ENCODE measurements at regions not wholly inside any gene's neighbourhood (a gene's known extent, or its start where the extent isn't known, plus 50 kb on each side); places are given as distances from the start of the nearest gene placed in this dataset.

DNA sequence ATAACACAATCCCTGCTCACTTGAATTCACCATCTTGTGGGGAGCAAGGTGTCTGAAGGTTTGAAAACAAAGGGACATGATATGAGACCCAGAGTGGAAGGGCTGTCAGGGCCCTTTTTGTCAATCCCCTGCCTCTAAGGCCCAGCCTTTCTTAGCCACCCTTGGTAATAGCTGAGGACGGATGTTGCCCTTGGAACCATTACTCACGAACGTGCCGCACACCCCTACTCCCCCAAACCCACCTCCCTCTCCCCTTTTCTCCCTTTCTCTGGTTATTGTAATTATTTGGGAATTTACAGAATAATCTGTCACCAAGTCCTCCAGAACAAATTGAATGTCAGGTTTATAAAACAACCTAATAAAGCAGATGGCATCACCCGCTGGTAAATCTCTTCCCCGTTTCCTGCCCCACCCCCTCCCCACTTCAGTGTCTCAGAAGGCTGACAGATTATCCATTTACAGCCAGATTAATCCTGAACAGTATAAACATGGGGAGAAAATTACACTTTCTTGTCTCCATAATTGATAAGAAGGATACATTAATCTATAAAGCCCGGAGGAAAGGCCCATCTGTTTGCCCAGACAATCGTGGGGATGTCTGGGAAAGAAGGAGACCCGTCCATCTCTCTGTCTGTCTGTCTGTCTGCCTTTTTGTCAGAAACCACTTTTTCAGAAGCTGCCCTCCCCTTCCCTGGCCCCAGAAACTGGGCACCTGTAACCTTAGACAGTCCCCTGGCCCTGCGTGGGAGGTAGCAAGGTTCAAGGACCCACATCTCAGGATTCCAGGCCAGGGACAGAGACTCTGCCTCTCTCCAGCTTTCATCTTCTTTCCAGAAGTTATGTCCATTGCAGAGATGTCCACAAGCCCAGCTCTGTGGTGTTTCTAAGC lies 60.6 kb upstream of the CD34 start:
- DNase-seq, result no peak

DNA sequence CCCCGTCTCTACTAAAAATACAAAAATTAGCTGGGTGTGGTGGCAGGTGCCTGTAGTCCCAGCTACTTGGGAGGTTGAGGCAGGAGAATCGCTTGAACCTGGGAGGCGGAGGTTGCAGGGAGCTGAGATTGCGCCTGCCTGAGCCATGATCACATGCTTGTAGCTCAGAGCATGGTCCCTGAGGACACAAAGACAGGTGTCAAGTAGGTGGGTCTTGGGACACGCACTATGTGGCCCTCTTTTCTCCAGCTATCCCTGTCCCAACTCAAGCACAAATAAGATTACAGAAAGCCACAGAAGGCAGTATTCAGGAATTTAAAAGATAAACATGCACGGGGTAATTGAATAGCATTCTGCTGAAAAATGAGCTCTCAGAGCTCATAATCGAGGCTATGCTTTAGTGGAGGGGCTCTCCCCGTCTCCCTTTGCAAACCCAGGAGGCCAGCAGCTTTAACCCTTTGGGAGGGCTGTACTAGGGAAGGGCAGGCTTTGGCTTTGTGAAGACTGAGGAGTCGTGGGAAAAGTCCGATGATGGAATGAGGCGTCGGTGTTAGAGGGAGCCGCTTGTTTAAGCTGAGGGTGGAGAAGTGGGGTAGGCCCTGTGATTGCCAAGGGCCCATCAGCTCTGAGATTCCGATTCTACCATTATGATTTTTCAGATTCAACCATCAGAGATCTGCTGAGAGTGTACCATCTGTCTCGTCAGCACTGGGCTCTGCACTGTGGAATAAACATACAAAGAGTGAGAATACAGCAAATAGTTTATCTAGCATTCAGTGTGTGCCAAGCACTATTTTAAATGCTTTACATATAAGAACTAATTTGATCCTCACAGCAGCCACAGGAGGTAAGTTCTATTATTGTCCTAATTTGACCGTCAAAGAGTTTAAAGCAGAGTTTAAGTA lies 59.7 kb upstream of the CD34 start:
- DNase-seq, result no peak

DNA sequence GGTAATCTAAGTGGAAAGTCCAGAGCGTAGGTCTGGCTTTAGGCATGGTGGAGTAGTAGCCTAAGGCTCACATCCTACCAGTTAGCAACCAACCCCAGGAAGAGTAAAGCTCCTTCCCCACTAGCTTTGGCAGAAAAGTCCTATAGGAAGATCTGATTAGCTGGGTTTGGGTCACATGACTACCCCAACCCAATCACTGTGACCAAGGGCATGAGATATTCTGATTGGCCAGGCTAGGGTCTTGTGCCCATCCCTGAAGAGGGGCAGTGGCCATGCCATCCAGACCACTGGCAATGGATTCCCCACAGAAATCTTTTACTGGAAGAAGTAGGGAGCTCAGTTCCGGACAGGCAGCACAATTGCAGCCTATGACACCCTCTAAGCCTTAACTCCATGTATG lies 58.6 kb upstream of the CD34 start:
- DNase-seq, result no peak

- DNase-seq, result no peak
Observed at GRCh38 chr1:207968521-207969009, 57.6 kb upstream of the CD34 start.

- no peak for DNase-seq
Observed at GRCh38 chr1:207967703-207968102, 56.8 kb upstream of the CD34 start.

DNA sequence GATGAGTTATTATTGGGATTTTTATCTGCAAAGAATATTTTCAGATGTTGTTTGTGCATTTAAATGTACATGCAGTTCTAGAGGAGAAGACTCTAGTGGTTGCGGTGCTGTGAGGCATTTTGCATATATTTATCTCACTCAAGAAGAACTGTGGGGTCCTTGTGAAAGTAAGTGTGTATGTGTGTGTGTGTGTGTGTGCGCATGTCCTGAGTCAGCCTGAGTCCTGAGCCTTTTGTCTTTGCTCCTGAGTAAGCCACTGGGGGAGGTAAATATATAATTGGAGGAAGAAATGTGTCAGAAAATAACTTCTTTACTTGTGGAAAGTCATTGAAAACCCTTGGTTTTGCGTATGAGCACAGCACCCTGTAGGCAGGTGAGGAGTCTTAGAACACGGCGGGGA lies 55.6 kb upstream of the CD34 start:
- no peak for DNase-seq

DNA sequence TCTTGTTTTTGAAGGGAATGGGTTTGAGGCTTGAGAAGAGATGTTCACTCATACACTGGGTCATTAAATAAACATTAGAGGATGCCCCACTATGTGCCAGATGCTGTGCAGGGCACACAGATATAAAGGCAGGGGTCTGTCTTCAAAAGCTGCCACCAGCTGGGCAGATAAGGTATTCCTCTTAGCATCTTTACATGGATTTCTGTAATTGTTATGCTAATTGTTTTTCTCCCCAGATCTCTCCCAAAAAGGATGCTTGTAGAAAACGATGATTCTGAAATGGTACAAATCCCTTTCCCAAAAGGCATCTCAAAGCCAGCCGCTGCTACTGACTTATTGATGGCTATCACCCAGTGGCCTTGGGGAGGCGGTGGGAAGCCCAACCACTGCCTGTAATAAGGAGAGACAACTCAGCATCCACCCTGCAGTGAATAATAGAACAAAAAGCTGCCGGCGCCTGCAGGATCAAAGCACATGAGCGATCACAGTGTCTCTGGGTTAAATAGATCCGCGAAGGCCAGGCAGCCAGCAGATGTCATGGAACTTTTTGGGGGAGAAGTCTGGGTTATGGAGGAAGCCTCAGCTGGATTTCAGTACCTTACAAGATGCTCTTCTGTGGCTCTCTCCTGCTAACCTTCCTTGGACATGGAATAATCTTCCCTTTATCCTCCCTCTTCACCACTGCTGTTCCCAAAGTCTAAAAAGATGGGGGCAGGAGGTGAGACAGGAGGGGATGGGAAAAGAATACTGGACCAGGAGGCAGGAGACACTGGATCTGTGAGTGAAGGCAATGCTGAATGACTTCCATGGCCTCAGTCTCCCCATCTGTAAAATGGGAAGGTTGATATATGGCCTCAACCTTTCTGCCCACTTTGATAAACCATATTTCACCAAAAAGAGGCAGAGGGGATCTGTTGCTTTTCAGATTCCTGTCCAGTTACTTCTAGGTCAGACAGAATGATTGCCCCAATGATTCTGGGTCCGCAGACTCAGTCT lies 54.8 kb upstream of the CD34 start:
- DNase-seq, result no peak

DNA sequence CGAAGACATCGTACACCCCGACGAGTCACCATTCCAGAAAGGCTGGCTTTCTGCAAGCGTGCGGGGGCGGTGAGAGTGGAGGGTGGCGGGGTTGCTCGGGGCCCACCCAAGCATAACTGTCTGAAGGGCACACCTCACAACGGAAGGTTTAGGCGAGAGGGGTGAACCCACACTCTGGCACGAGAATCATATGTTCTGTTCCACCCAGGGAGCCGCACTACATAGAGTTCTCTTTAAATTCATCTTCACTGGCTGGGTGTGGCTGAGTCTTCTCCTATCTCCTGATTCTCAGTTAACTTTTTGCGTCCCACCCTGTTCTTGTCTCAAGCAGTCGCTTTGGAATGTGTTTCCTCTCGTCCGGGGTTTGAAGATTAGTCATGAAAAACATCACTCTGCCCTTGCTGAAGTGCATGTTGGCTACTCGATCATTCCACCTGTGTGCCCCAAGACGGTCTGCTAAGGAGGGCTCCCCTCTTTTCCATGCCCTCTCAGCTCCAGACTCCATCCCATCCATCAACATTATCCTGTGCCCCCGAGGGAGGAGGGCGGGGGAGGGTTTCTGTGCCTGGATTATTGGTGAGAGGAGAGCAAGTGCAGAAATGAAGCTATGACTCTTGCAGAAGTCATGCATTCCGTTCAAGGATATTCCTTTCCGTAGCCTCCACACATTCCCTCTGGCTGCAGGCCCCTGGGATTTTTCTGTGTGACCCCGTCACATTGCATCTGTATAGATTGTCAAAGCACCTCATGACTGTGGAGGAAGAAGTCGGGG lies 53.5 kb upstream of the CD34 start:
- DNase-seq, result peak; percentile 21

- DNase-seq, result peak; percentile 45
Observed at GRCh38 chr1:207963427-207964194, 52.7 kb upstream of the CD34 start.

DNA sequence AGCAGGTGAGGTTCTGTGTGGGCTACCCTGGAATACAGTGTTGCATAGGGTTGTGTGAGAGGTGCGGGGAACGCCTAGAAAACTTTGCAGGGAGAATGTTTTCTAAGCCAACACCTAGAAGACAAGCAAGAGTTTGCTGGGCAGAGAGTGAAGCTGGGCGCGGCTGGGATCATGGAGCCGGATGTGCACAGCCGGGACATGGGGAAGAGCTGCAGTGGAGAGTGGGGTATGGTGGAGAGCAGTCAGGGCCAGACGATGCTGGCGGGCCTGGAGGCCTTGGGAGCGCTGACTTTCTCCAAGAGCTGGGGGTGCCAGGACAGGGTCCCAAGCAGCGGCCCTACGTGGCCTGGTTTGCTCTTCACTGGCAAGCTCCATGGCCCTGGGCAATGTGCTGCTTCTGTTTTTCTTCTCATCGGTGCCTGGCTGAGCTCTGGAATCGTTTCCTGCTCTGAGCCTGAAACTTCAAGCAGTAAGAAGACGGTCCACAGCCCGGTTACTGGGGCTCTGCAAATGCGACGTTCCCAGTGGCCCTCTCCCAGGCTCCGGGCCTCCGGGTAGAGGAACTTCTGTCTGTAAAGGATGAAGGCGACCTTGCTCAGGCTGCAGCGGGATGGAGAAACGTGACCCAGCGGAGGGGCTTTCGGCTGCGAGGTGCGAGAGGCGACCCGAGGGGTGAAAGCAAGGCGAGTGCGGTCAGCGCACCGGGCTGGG lies 51.9 kb upstream of the CD34 start:
- no peak for DNase-seq

Data from amniotic stem cell (primary cell).